HCT116 (cell line): ENCODE measurements at regions not wholly inside any gene's neighbourhood (a gene's known extent, or its start where the extent isn't known, plus 50 kb on each side); places are given as distances from the start of the nearest gene placed in this dataset.

Source experiments
- ATAC-seq: fragments of 200-7000 bp; cut with Tn5 transposase; 2 replicates; pipeline ENCODE4 v1.9.1; 2020; ENCODE audit warnings: mild to moderate bottlenecking, moderate library complexity
- BruUV-seq: library from RNA; stranded (reverse); fragments of 400-500 nt; replicated peaks from 2 replicates; lab custom pipeline; 2021; lab: Mats Ljungman, UMichigan
- CTCF ChIA-PET: fragments of 300-600 bp; sonication (Branson Sonifier 250); formaldehyde crosslinking; loops from one replicate; lab custom pipeline; 2021; ENCODE audit warnings: antibody characterized with exemption; lab: Charles Lee
- POLR2A ChIA-PET: fragments of 300-600, 350-600 bp; sonication (Branson Sonifier 250); formaldehyde crosslinking; loops from one replicate; lab custom pipeline; 2021; ENCODE audit warnings: antibody characterized with exemption; lab: Charles Lee
- RAD21 ChIA-PET, 2 experiments: fragments of 300-600 bp; sonication (Branson Sonifier 250); formaldehyde crosslinking; loops; one replicate each; lab custom pipeline; 2023; ENCODE audit warnings: low total read pairs in 2 of 2; ENCODE audit not compliant: uncharacterized antibody in 2 of 2, unreplicated experiment in 2 of 2, low non-redundant PET in 1 of 2; lab: Charles Lee
- DNase-seq: peaks from one replicate; pipeline ENCODE4 v3.0.0-alpha.2; 2010; ENCODE audit warnings: low read depth, low spot score
- H2AFZ ChIP-seq: fragments of 200-600 bp; shearing (Covaris generic), sonication (generic); 2 replicates; pipeline ENCODE4 v1.6.1; 2017; ENCODE audit warnings: low read depth, mixed run types, mixed read lengths, antibody characterized with exemption, low read length; ENCODE audit not compliant: poor library complexity, severe bottlenecking
- H3K27ac ChIP-seq: 2 replicates; pipeline ENCODE4 v1.5.1; 2012; ENCODE audit warnings: low read depth, low read length
- H3K27me3 ChIP-seq: fragments of 200-600 bp; sonication (generic); 2 replicates; pipeline ENCODE4 v1.6.1; 2016; ENCODE audit warnings: mixed run types, low read length, mixed read lengths; ENCODE audit not compliant: insufficient read depth
- H3K36me3 ChIP-seq, 2 experiments: fragments of 200-500 bp in 1 of 2; fragments of 200-600 bp in 1 of 2; sonication (Bioruptor generic) in 1 of 2; sonication (generic) in 1 of 2; 2 replicates each; pipeline versions ENCODE4 v1.5.1 to v1.6.1; 2014 to 2016; ENCODE audit warnings: low read length in 2 of 2, inconsistent platforms in 1 of 2, mixed read lengths in 1 of 2, mixed run types in 1 of 2; ENCODE audit not compliant: insufficient read depth in 2 of 2, control insufficient read depth in 1 of 2
- H3K4me1 ChIP-seq, 2 experiments: fragments of 200-600 bp in 1 of 2; sonication (generic) in 1 of 2; 2 replicates each; pipeline versions ENCODE4 v1.5.1 to v1.6.1; 2012 to 2017; ENCODE audit warnings: low read length in 2 of 2, inconsistent platforms in 1 of 2, mild to moderate bottlenecking in 1 of 2, mixed read lengths in 1 of 2, mixed run types in 1 of 2, moderate library complexity in 1 of 2; ENCODE audit not compliant: insufficient read depth in 2 of 2, control insufficient read depth in 1 of 2
- H3K4me2 ChIP-seq: fragments of 200-600 bp; sonication (generic); 2 replicates; pipeline ENCODE4 v1.6.1; 2017; ENCODE audit warnings: mixed run types, low read length, mixed read lengths
- H3K4me3 ChIP-seq, 2 experiments: fragments of 200-600 bp in 1 of 2; sonication (generic) in 1 of 2; replicated peaks in 1 of 2; 2 replicates each; pipeline ENCODE4 v1.5.1; 2011 to 2016; ENCODE audit warnings: low read length in 2 of 2, control low read depth in 1 of 2, low read depth in 1 of 2, mild to moderate bottlenecking in 1 of 2, mixed read lengths in 1 of 2, mixed run types in 1 of 2
- H3K79me2 ChIP-seq: fragments of 200-600 bp; sonication (generic); 2 replicates; pipeline ENCODE4 v1.6.1; 2017; ENCODE audit warnings: mild to moderate bottlenecking, mixed run types, low read length, moderate library complexity, mixed read lengths; ENCODE audit not compliant: insufficient read depth
- H3K9ac ChIP-seq: fragments of 200-600 bp; sonication (generic); 2 replicates; pipeline ENCODE4 v1.6.1; 2016; ENCODE audit warnings: low read length, mixed read lengths
- H3K9me2 ChIP-seq: fragments of 200-600 bp; sonication (generic), shearing (Covaris generic); 2 replicates; pipeline ENCODE4 v1.6.1; 2017; ENCODE audit warnings: mixed run types, mild to moderate bottlenecking, moderate library complexity; ENCODE audit not compliant: insufficient read depth
- H3K9me3 ChIP-seq, 2 experiments: fragments of 200-500 bp in 1 of 2; fragments of 200-600 bp in 1 of 2; sonication (Bioruptor generic) in 1 of 2; sonication (generic) in 1 of 2; 2 replicates each; pipeline ENCODE4 v1.6.1; 2014 to 2017; ENCODE audit warnings: low read length in 2 of 2, mixed read lengths in 2 of 2, inconsistent platforms in 1 of 2, low read depth in 1 of 2, mild to moderate bottlenecking in 1 of 2, mixed run types in 1 of 2, moderate library complexity in 1 of 2; ENCODE audit not compliant: control insufficient read depth in 1 of 2, insufficient read depth in 1 of 2
- H4K20me1 ChIP-seq: fragments of 200-600 bp; sonication (generic), shearing (Covaris generic); 2 replicates; pipeline ENCODE4 v1.6.1; 2017; ENCODE audit warnings: mixed run types, mild to moderate bottlenecking, moderate library complexity; ENCODE audit not compliant: insufficient read depth
- CBX3 ChIP-seq: IDR thresholded peaks from 2 replicates; pipeline ENCODE4 v1.6.1; 2012; ENCODE audit warnings: low read depth
- EZH2phosphoT487 ChIP-seq: fragments of 200-600 bp; IDR thresholded peaks from 2 replicates; pipeline ENCODE4 v1.6.1; 2018; ENCODE audit warnings: antibody characterized with exemption, borderline replicate concordance
- RAD21 ChIP-seq: IDR thresholded peaks from 2 replicates; pipeline ENCODE4 v1.6.1; 2012; ENCODE audit warnings: low read depth, mild to moderate bottlenecking
- SIN3A ChIP-seq: IDR thresholded peaks from 2 replicates; pipeline ENCODE4 v1.6.1; 2012; ENCODE audit warnings: low read depth
- SRF ChIP-seq: IDR thresholded peaks from 2 replicates; pipeline ENCODE4 v1.6.1; 2012; ENCODE audit warnings: low read depth
- intact Hi-C: fragments of 100-400 bp; cut with micrococcal nuclease; formaldehyde crosslinking; loops from 2 replicates; pipeline ENCODE4 v1.10.0; 2022
- TF ChIP-seq, protein P1 (sequence below): IDR thresholded peaks from 2 replicates; pipeline ENCODE4 v1.6.1; 2012

DNA sequence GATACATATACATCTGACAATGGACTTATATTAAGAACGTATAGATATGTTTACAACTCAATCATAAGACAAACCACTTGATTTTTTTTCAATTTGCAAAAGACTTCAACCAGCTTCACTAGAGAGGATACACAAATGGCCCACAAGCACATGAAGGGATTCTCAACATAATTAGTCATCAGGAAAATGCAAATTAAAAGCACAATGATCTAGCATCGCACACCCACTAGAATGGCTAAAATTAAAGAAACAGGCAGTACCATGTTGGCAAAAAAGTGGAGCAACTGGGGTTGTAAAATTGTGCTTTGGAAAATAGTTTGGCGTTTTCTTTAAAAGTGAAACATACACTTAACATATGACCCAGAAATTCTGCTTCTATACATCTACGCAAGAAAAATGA, 80.0 kb upstream of the TRIO start:
- no peak overlapping the region for H3K4me2 ChIP-seq
- H3K79me2 ChIP-seq: no peaks in the 10 kb centered on the region
- no peak for ATAC-seq
- H3K9me3 ChIP-seq: no peaks in the 10 kb centered on the region
- H3K9ac ChIP-seq: no peak overlapping the region
- ChIA-PET CTCF (no interaction called here), RAD21 (no interaction called here), POLR2A (no interaction called here)
- H3K9me2 ChIP-seq: no peaks in the 10 kb centered on the region
- H3K27me3 ChIP-seq: no peaks in the 10 kb centered on the region
- no peaks in the 10 kb centered on the region for H4K20me1 ChIP-seq
- H3K4me1 ChIP-seq: no peaks in the 10 kb centered on the region
- no peak overlapping the region for H2AFZ ChIP-seq
- no peak for DNase-seq
- intact Hi-C loops: no loop called here
- TF ChIP-seq EZH2phosphoT487: no peak
- BruUV-seq: no TSS peak
- no peak overlapping the region for H3K27ac ChIP-seq
- H3K4me3 ChIP-seq: no peak overlapping the region
- no peaks in the 10 kb centered on the region for H3K36me3 ChIP-seq

GRCh38 chr5:14062178-14062577, 81.0 kb upstream of the TRIO start:
- Histone ChIP-seq H3K36me3 (no peaks in the 10 kb centered on the region), H3K9ac (no peak overlapping the region), H3K4me1 (no peaks in the 10 kb centered on the region), H3K27me3 (no peaks in the 10 kb centered on the region)
- no TSS peak for BruUV-seq
- ChIA-PET CTCF (no interaction called here), RAD21 (no interaction called here)
- intact Hi-C loops: no loop called here
- ATAC-seq: no peak
- TF ChIP-seq SRF: no peak
- no peak for TF ChIP-seq RAD21
- TF ChIP-seq, protein P1, sequence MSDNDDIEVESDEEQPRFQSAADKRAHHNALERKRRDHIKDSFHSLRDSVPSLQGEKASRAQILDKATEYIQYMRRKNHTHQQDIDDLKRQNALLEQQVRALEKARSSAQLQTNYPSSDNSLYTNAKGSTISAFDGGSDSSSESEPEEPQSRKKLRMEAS: no peak
- TF ChIP-seq CBX3: no peak
- TF ChIP-seq SIN3A: no peak
- TF ChIP-seq, all 23 proteins: peak for 0
- Histone ChIP-seq H3K4me2 (no peak overlapping the region), H3K79me2 (no peaks in the 10 kb centered on the region), H3K9me3 (no peaks in the 10 kb centered on the region), H3K27ac (no peak overlapping the region), H3K9me2 (no peaks in the 10 kb centered on the region), H4K20me1 (no peaks in the 10 kb centered on the region), H3K4me3 (no peak overlapping the region), H2AFZ (no peak overlapping the region)
- POLR2A ChIA-PET: no interaction called here
- no peak for DNase-seq
